SKM-1 treated with dmso at 0.1 percent for 144 hours (cell line): ENCODE measurements at regions not wholly inside any gene's neighbourhood (a gene's known extent, or its start where the extent isn't known, plus 50 kb on each side); places are given as distances from the start of the nearest gene placed in this dataset.

Experiments
- DNase-seq: peaks from one replicate; lab custom pipeline; 2025; ENCODE audit not compliant: unreplicated experiment; lab: John Stamatoyannopoulos, UW

- DNase-seq = no peak
These were observed 425.9 kb upstream of the JARID2 start for GRCh38 chr6:14819840-14820420.

- no peak for DNase-seq
These were observed 423.8 kb upstream of the JARID2 start for GRCh38 chr6:14822012-14822553.

GRCh38 chr6:14822679-14823078, 423.2 kb upstream of the JARID2 start:
- DNase-seq = no peak

GRCh38 chr6:14824060-14824459, 421.8 kb upstream of the JARID2 start:
- no peak for DNase-seq

- no peak for DNase-seq
These were observed 421.2 kb upstream of the JARID2 start for GRCh38 chr6:14824484-14825275.

GRCh38 chr6:14826456-14826855, 419.4 kb upstream of the JARID2 start:
- no peak for DNase-seq

- no peak for DNase-seq
These were observed 418.5 kb upstream of the JARID2 start for GRCh38 chr6:14827354-14827753.

GRCh38 chr6:14828201-14828611, 417.7 kb upstream of the JARID2 start:
- peak; percentile 11 for DNase-seq

GRCh38 chr6:14831070-14831469, 414.8 kb upstream of the JARID2 start:
- no peak for DNase-seq

GRCh38 chr6:14831937-14832336, 413.9 kb upstream of the JARID2 start:
- DNase-seq = no peak

GRCh38 chr6:14832427-14832826, 413.4 kb upstream of the JARID2 start:
- DNase-seq = no peak

GRCh38 chr6:14834851-14835530, 410.9 kb upstream of the JARID2 start:
- no peak for DNase-seq

- DNase-seq = no peak
These were observed 408.4 kb upstream of the JARID2 start for GRCh38 chr6:14837435-14837834.

- no peak for DNase-seq
These were observed 407.7 kb upstream of the JARID2 start for GRCh38 chr6:14838133-14838583.

- peak; percentile 20 for DNase-seq
These were observed 403.9 kb upstream of the JARID2 start for GRCh38 chr6:14841901-14842421.

- no peak for DNase-seq
These were observed 401.5 kb upstream of the JARID2 start for GRCh38 chr6:14844411-14844810.

GRCh38 chr6:14848019-14848418, 397.9 kb upstream of the JARID2 start:
- DNase-seq = no peak

- DNase-seq = no peak
These were observed 396.7 kb upstream of the JARID2 start for GRCh38 chr6:14849185-14849584.

GRCh38 chr6:14851281-14851680, 394.6 kb upstream of the JARID2 start:
- no peak for DNase-seq

- no peak for DNase-seq
These were observed 393.5 kb upstream of the JARID2 start for GRCh38 chr6:14852375-14852774.

- DNase-seq = no peak
These were observed 389.7 kb upstream of the JARID2 start for GRCh38 chr6:14856177-14856576.

- DNase-seq = no peak
These were observed 388.9 kb upstream of the JARID2 start for GRCh38 chr6:14857001-14857400.
